SK-N-MC (cell line): ENCODE measurements at regions not wholly inside any gene's neighbourhood (a gene's known extent, or its start where the extent isn't known, plus 50 kb on each side); places are given as distances from the start of the nearest gene placed in this dataset.

Experiments
- EZH2 ChIP-seq: fragments of 200-600 bp; sonication (generic); IDR thresholded peaks from one replicate; pipeline ENCODE4 v1.6.1; 2017; ENCODE audit warnings: antibody characterized with exemption
- FOXP2 ChIP-seq: optimal IDR thresholded peaks from 2 replicates; pipeline ENCODE3; 2011; ENCODE audit warnings: mild to moderate bottlenecking, moderate library complexity; ENCODE audit not compliant: insufficient read depth; ENCODE audit errors: extremely low read length, control extremely low read depth

DNA sequence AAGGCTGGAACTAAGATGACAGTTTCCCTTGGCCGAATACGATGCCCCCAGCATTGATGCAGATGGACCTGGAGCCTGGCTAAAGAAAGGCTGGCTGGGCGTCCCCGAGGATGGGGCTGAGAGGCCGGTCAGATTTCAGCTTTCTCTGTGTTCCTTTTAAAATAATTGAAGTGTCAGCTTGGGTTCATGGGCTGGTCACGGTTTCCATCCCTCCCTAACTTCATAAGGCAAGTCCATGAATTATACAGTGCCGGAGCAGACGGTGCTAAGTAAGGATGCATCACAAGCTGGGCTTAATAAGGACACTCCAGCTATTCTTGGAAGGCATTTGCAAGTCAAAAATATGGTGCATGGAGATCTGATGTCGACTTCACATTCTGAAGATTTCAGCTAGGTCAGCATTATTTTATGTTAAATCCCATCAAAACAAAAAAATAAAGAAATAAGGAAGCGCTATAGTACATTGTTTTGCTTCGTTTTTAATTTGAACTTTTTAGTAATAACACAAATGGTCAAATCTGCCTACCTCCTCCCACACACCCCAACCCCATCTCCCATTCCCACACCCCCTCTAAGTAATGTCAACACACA lies 220.8 kb downstream of the RPLP1 start:
- no peak for TF ChIP-seq EZH2
- TF ChIP-seq FOXP2 = no peak
